ENCODE measurements at regions not wholly inside any gene's neighbourhood (a gene's known extent, or its start where the extent isn't known, plus 50 kb on each side); places are given as distances from the start of the nearest gene placed in this dataset.

DNA sequence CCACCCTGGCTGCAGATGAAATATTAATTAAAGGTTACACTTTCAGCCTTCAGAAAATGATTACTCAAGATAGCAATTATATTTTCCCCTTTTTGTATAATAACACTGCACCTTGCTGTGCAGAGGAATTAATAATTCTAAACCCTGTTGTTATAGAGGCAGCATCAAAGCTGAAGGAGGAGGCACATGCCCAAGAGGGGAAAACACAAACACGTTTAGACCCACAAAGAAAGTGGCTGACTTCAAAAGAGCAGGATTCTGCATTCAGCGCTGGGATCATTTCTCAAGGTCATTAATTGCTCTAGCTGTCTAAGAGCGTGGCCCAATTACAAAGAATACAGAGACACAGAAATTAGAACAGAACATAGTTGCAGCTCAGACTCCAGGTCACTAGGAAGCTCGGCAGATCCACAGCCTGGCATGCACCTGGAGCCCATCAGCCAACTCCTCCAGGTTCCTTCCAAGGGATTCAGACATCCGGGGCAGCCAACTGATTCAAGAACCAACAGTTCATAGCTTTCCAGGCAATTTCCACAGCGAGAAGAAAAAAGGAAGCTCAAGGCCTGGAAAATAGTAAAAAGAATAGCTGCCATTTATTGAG, 102.3 kb upstream of the ID2 start:
- TF ChIP-seq, protein P1, sequence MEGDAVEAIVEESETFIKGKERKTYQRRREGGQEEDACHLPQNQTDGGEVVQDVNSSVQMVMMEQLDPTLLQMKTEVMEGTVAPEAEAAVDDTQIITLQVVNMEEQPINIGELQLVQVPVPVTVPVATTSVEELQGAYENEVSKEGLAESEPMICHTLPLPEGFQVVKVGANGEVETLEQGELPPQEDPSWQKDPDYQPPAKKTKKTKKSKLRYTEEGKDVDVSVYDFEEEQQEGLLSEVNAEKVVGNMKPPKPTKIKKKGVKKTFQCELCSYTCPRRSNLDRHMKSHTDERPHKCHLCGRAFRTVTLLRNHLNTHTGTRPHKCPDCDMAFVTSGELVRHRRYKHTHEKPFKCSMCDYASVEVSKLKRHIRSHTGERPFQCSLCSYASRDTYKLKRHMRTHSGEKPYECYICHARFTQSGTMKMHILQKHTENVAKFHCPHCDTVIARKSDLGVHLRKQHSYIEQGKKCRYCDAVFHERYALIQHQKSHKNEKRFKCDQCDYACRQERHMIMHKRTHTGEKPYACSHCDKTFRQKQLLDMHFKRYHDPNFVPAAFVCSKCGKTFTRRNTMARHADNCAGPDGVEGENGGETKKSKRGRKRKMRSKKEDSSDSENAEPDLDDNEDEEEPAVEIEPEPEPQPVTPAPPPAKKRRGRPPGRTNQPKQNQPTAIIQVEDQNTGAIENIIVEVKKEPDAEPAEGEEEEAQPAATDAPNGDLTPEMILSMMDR (IDR thresholded peaks at IDR 0.05) = no peak
- TF ChIP-seq POLR2A (IDR thresholded peaks at IDR 0.05) = no peak

Data from adrenal gland (tissue), 5 donors.